ENCODE measurements at regions not wholly inside any gene's neighbourhood (a gene's known extent, or its start where the extent isn't known, plus 50 kb on each side); places are given as distances from the start of the nearest gene placed in this dataset.

GRCh38 chr6:147942363-147942762, 400.3 kb upstream of the SASH1 start:
- TF ChIP-seq POLR2A (IDR thresholded peaks at IDR 0.05) (no peak), CTCF (IDR thresholded peaks at IDR 0.05) (no peak), EP300 (IDR thresholded peaks at IDR 0.05) (no peak)

All from tibial nerve (tissue), 4 donors.